CD14-positive monocyte (primary cell): ENCODE measurements at regions not wholly inside any gene's neighbourhood (a gene's known extent, or its start where the extent isn't known, plus 50 kb on each side); places are given as distances from the start of the nearest gene placed in this dataset.

Experiments
- DNase-seq, 3 donors: peaks; one replicate each; pipeline ENCODE4 v3.0.0-alpha.2; 2011 to 2022
- H2AFZ ChIP-seq: 2 replicates; pipeline ENCODE4 v1.6.0; 2012; ENCODE audit warnings: mild to moderate bottlenecking, low read depth, low read length, inconsistent platforms; ENCODE audit not compliant: insufficient read depth, poor library complexity, severe bottlenecking
- H3K27ac ChIP-seq, 2 donors: 1 replicate in 1 of 2; 2 replicates in 1 of 2; pipeline ENCODE4 v1.5.1; 2012 to 2013; ENCODE audit warnings: low read length in 2 of 2, control low read depth in 1 of 2, inconsistent platforms in 1 of 2, low read depth in 1 of 2, mild to moderate bottlenecking in 1 of 2
- H3K27me3 ChIP-seq, 2 donors: one replicate each; pipeline versions ENCODE4 v1.6.0 to v1.6.1; 2011 to 2013; ENCODE audit warnings: low read length in 2 of 2; ENCODE audit not compliant: control insufficient read depth in 2 of 2, insufficient read depth in 2 of 2
- H3K36me3 ChIP-seq, 2 donors: replicated peaks in 1 of 2; 1 replicate in 1 of 2; 2 replicates in 1 of 2; pipeline versions ENCODE4 v1.5.1 to v1.6.1; 2012 to 2013; ENCODE audit warnings: low read length in 2 of 2, control low read depth in 1 of 2, inconsistent platforms in 1 of 2, mild to moderate bottlenecking in 1 of 2; ENCODE audit not compliant: insufficient read depth in 2 of 2, control insufficient read depth in 1 of 2
- H3K4me1 ChIP-seq, 2 donors: 1 replicate in 1 of 2; 2 replicates in 1 of 2; pipeline versions ENCODE4 v1.5.1 to v1.6.1; 2012 to 2013; ENCODE audit warnings: low read length in 2 of 2, control low read depth in 1 of 2, inconsistent platforms in 1 of 2, mild to moderate bottlenecking in 1 of 2, moderate library complexity in 1 of 2; ENCODE audit not compliant: insufficient read depth in 2 of 2, control insufficient read depth in 1 of 2
- H3K4me2 ChIP-seq: replicated peaks from 2 replicates; pipeline ENCODE3; 2012; ENCODE audit warnings: low read length, moderate library complexity, mild to moderate bottlenecking; ENCODE audit not compliant: poor library complexity, severe bottlenecking; ENCODE audit errors: extremely low read depth
- H3K4me3 ChIP-seq, 3 experiments: fragments of 200-600 bp in 1 of 3; sonication (generic) in 1 of 3; replicated peaks in 1 of 3; 1 replicate in 2 of 3; 2 replicates in 1 of 3; pipeline ENCODE4 v1.5.1; 2011 to 2013; ENCODE audit warnings: low read length in 3 of 3, mild to moderate bottlenecking in 3 of 3, control low read depth in 2 of 3, low read depth in 2 of 3, inconsistent platforms in 1 of 3, moderate library complexity in 1 of 3
- H3K79me2 ChIP-seq: 2 replicates; pipeline ENCODE4 v1.6.0; 2012; ENCODE audit warnings: mild to moderate bottlenecking, control low read depth, inconsistent platforms, low read length, moderate library complexity; ENCODE audit not compliant: insufficient read depth
- H3K9ac ChIP-seq: 2 replicates; pipeline ENCODE4 v1.6.0; 2017; ENCODE audit warnings: low read length, mild to moderate bottlenecking; ENCODE audit not compliant: insufficient read depth, poor library complexity, severe bottlenecking
- H3K9me3 ChIP-seq, 2 donors: replicated peaks in 1 of 2; 1 replicate in 1 of 2; 2 replicates in 1 of 2; pipeline versions ENCODE4 v1.5.1 to v1.6.1; 2012 to 2013; ENCODE audit warnings: low read length in 2 of 2, control low read depth in 1 of 2; ENCODE audit not compliant: control insufficient read depth in 1 of 2, insufficient read depth in 1 of 2
- H4K20me1 ChIP-seq: 2 replicates; pipeline ENCODE4 v1.6.0; 2012; ENCODE audit warnings: mild to moderate bottlenecking, low read length, control low read depth, moderate library complexity; ENCODE audit not compliant: insufficient read depth
- H3K27ac Mint-ChIP-seq, 7 donors: one replicate each; pipeline ENCODE4 v1.8.0; 2020; ENCODE audit warnings: mild to moderate bottlenecking in 7 of 7, mixed read lengths in 7 of 7, moderate library complexity in 6 of 7, inconsistent platforms in 2 of 7
- H3K27me3 Mint-ChIP-seq, 3 donors: one replicate each; pipeline ENCODE4 v1.8.0; 2021 to 2022; ENCODE audit warnings: low read depth in 3 of 3, mild to moderate bottlenecking in 3 of 3, mixed read lengths in 3 of 3, moderate library complexity in 3 of 3, inconsistent platforms in 1 of 3
- H3K36me3 Mint-ChIP-seq, 2 donors: one replicate each; pipeline ENCODE4 v1.8.0; 2020; ENCODE audit warnings: mixed read lengths in 2 of 2, inconsistent platforms in 1 of 2, mild to moderate bottlenecking in 1 of 2
- H3K4me1 Mint-ChIP-seq: one replicate; pipeline ENCODE4 v1.8.0; 2020; ENCODE audit warnings: mild to moderate bottlenecking, mixed read lengths
- H3K4me3 Mint-ChIP-seq, 2 donors: one replicate each; pipeline ENCODE4 v1.8.0; 2020; ENCODE audit warnings: mild to moderate bottlenecking in 2 of 2, mixed read lengths in 2 of 2, moderate library complexity in 1 of 2
- H3K9me3 Mint-ChIP-seq, 7 donors: one replicate each; pipeline ENCODE4 v1.8.0; 2020 to 2022; ENCODE audit warnings: mixed read lengths in 7 of 7, mild to moderate bottlenecking in 6 of 7, moderate library complexity in 6 of 7, inconsistent platforms in 2 of 7
- CTCF ChIP-seq: fragments of 200-600 bp; IDR thresholded peaks from one replicate; pipeline ENCODE4 v1.8.0; 2022; ENCODE audit warnings: antibody characterized with exemption, mild to moderate bottlenecking
- WGBS: methylation state at CpG from one replicate; pipeline ENCODE4 v1.1.5; 2013; ENCODE audit warnings: missing lambda C conversion rate; ENCODE audit not compliant: insufficient coverage; 5-methylcytosine and 5-hydroxymethylcytosine counted together
- intact Hi-C, 2 donors: fragments of 100-400 bp; cut with micrococcal nuclease; formaldehyde crosslinking; loops; one replicate each; pipeline versions ENCODE4 v1.15.0 to v1.15.1; 2023

GRCh38 chr11:107157809-107158187, 139.5 kb upstream of the GUCY1A2 start:
- Mint-ChIP-seq H3K27me3 (peaks cover 0 to 2% (median 1%) of the 10 kb centered on the region in 3 donors), H3K36me3 (no peaks in the 10 kb centered on the region), H3K4me1 (no peaks in the 10 kb centered on the region), H3K9me3 (peaks cover 0 to 6% (median 0%) of the 10 kb centered on the region in 7 donors), H3K27ac (no peak overlapping the region), H3K4me3 (no peak overlapping the region)
- Histone ChIP-seq H3K36me3 (no peaks in the 10 kb centered on the region), H4K20me1 (no peaks in the 10 kb centered on the region), H3K27me3 (no peaks in the 10 kb centered on the region), H3K27ac (no peak overlapping the region), H2AFZ (no peak overlapping the region), H3K9me3 (no peaks in the 10 kb centered on the region), H3K79me2 (no peaks in the 10 kb centered on the region), H3K4me3 (no peak overlapping the region), H3K4me2 (no peak overlapping the region), H3K4me1 (no peaks in the 10 kb centered on the region), H3K9ac (no peak overlapping the region)
- WGBS = 80% methylated on average over 1 of the region's 1 CpG
- TF ChIP-seq CTCF = no peak
- intact Hi-C loops = no loop called here
- DNase-seq = no peak

- no peak for TF ChIP-seq CTCF
- H3K27ac ChIP-seq = no peak overlapping the region
- H3K9me3 ChIP-seq = no peaks in the 10 kb centered on the region
- H3K4me1 Mint-ChIP-seq = no peaks in the 10 kb centered on the region
- H3K4me1 ChIP-seq = no peaks in the 10 kb centered on the region
- H3K27ac Mint-ChIP-seq = no peak overlapping the region
- peaks cover 0 to 4% (median 0%) of the 10 kb centered on the region in 7 donors for H3K9me3 Mint-ChIP-seq
- no peak overlapping the region for H3K9ac ChIP-seq
- no peak overlapping the region for H3K4me3 Mint-ChIP-seq
- no peaks in the 10 kb centered on the region for H3K36me3 ChIP-seq
- H3K79me2 ChIP-seq = no peaks in the 10 kb centered on the region
- peaks cover 0 to 2% (median 1%) of the 10 kb centered on the region in 3 donors for H3K27me3 Mint-ChIP-seq
- no peak overlapping the region for H3K4me2 ChIP-seq
- no peak for DNase-seq
- no peaks in the 10 kb centered on the region for H4K20me1 ChIP-seq
- no CpG with 5 or more reads among the region's 3 CpGs for WGBS
- no peaks in the 10 kb centered on the region for H3K27me3 ChIP-seq
- no peak overlapping the region for H3K4me3 ChIP-seq
- intact Hi-C loops = no loop called here
- H3K36me3 Mint-ChIP-seq = no peaks in the 10 kb centered on the region
- H2AFZ ChIP-seq = no peak overlapping the region
These were observed 139.0 kb upstream of the GUCY1A2 start for GRCh38 chr11:107157146-107157808.
